Right hindlimb (tissue), 1 donor: ENCODE measurements at regions not wholly inside any gene's neighbourhood (a gene's known extent, or its start where the extent isn't known, plus 50 kb on each side); places are given as distances from the start of the nearest gene placed in this dataset.

Source experiments
- DNase-seq: peaks from one replicate; pipeline ENCODE4 v3.0.0-alpha.2; 2018

GRCh38 chr9:88221105-88221504 lies 82.8 kb upstream of the SPATA31C2 start:
- DNase-seq: peak; percentile 69

GRCh38 chr9:88220652-88221051 lies 82.4 kb upstream of the SPATA31C2 start:
- no peak for DNase-seq

- no peak for DNase-seq
These were observed 81.3 kb upstream of the SPATA31C2 start for GRCh38 chr9:88219601-88220000.

GRCh38 chr9:88218726-88219125 lies 80.5 kb upstream of the SPATA31C2 start:
- no peak for DNase-seq

GRCh38 chr9:88216126-88216995 lies 78.1 kb upstream of the SPATA31C2 start:
- DNase-seq: no peak

- no peak for DNase-seq
These were observed 77.2 kb upstream of the SPATA31C2 start for GRCh38 chr9:88215196-88216125.

GRCh38 chr9:88202321-88202720 lies 64.0 kb upstream of the SPATA31C2 start:
- no peak for DNase-seq

- peak; percentile 56 for DNase-seq
These were observed 60.1 kb upstream of the SPATA31C2 start for GRCh38 chr9:88198341-88198807.

- no peak for DNase-seq
These were observed 59.6 kb upstream of the SPATA31C2 start for GRCh38 chr9:88197781-88198340.

- DNase-seq: peak; percentile 53
These were observed 58.7 kb upstream of the SPATA31C2 start for GRCh38 chr9:88197016-88197415.

GRCh38 chr9:88196142-88196790 lies 58.0 kb upstream of the SPATA31C2 start:
- no peak for DNase-seq

GRCh38 chr9:88193766-88194165 lies 55.5 kb upstream of the SPATA31C2 start:
- DNase-seq: no peak

GRCh38 chr9:88191456-88191855 lies 53.2 kb upstream of the SPATA31C2 start:
- DNase-seq: no peak

- no peak for DNase-seq
These were observed 51.1 kb upstream of the SPATA31C2 start for GRCh38 chr9:88189371-88189770.
